ENCODE measurements at regions not wholly inside any gene's neighbourhood (a gene's known extent, or its start where the extent isn't known, plus 50 kb on each side); places are given as distances from the start of the nearest gene placed in this dataset.

DNA sequence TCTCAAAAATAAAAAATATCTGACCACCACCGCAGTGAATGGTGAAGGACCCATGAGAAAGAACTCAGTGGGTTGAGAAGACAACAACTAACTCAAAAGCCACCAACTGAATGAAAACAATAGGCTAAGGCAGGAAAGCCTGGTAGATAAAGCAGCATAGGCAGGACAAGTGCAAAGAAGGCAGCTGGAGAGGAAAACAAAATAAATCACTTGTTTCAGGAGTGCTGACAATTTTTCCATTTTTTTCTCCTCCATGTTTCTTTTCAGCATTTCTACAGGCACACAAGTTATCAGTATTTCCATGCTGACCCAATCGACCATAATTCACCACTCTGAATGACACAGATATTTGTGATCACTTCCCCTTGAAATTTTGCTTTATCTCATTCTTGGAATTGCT, 597.8 kb downstream of the LIG4 start:
- BruUV-seq (replicated peaks) = no TSS peak
- no peaks in the 10 kb centered on the region for H3K36me3 ChIP-seq (ENCODE audit: control insufficient read depth, insufficient read depth, low read length)
- ATAC-seq (no peak), DNase-seq (ENCODE audit: extremely low read depth in 1 of 4, low spot score in 3 of 4) (no peak), FAIRE-seq (no peak)
- intact Hi-C loops (cut with micrococcal nuclease) = no loop called here
- H3K27me3 ChIP-seq (ENCODE audit: control insufficient read depth in 2 of 2, insufficient read depth in 2 of 2, low read length in 2 of 2) = no peaks in the 10 kb centered on the region
- H3K27ac ChIP-seq (ENCODE audit: extremely low read depth, low read depth, low read length) = no peak overlapping the region
- no peaks in the 10 kb centered on the region for H3K79me2 ChIP-seq (ENCODE audit: control insufficient read depth, insufficient read depth, low read length)
- no peak overlapping the region for H2AFZ ChIP-seq (ENCODE audit: low read depth, low read length)
- H3K4me1 ChIP-seq (replicated peaks in 1 of 2; ENCODE audit: control insufficient read depth in 2 of 2, insufficient read depth in 2 of 2, low read length in 2 of 2) = no peaks in the 10 kb centered on the region
- in situ Hi-C loops (cut with MboI) = no loop called here
- no peak overlapping the region for H3K4me3 ChIP-seq
- ChIA-PET CTCF (ENCODE audit: low intra/inter-chr PET ratio) (no interaction called here), POLR2A (no interaction called here)
- H3K9ac ChIP-seq (ENCODE audit: insufficient read depth in 1 of 2, low read depth in 2 of 2, low read length in 2 of 2) = no peak overlapping the region
- no peaks in the 10 kb centered on the region for H3K9me3 ChIP-seq (replicated peaks; ENCODE audit: control insufficient read depth, insufficient read depth, low read depth, low read length)
- no peaks in the 10 kb centered on the region for H4K20me1 ChIP-seq (replicated peaks; ENCODE audit: control insufficient read depth, insufficient read depth, low read length)
- WGBS (ENCODE audit: insufficient coverage, low coverage, missing lambda C conversion rate) = 0% methylated on average over 2 of the region's 2 CpGs
- no peaks in the 10 kb centered on the region for H3K9me1 ChIP-seq (ENCODE audit: control insufficient read depth, insufficient read depth, low read length)
- H3K4me2 ChIP-seq (ENCODE audit: insufficient read depth, low read length) = no peak overlapping the region
- TF ChIP-seq RBM39 (optimal IDR thresholded peaks at IDR 0.05; ENCODE audit: low read depth, low read length) (no peak), ZNF41 (CRISPR knock-in tag; conservative IDR thresholded peaks at IDR 0.05) (no peak), MECOM (CRISPR knock-in tag; IDR thresholded peaks at IDR 0.05) (no peak), NBN (IDR thresholded peaks at IDR 0.05; ENCODE audit: low read depth) (no peak), PRPF4 (IDR thresholded peaks at IDR 0.05; ENCODE audit: insufficient read depth, low read depth, low read length, poor library complexity, severe bottlenecking) (no peak), ZNF311 (CRISPR knock-in tag; IDR thresholded peaks at IDR 0.05) (no peak), SETDB1 (IDR thresholded peaks at IDR 0.05; ENCODE audit: low read length) (no peak), FOXJ3 (CRISPR knock-in tag; IDR thresholded peaks at IDR 0.05) (no peak), KDM2B (CRISPR knock-in tag; IDR thresholded peaks at IDR 0.05) (no peak), SAFB2 (IDR thresholded peaks at IDR 0.05; ENCODE audit: borderline replicate concordance, low read depth, low read length, severe bottlenecking) (no peak), HMG20A (CRISPR knock-in tag; conservative IDR thresholded peaks at IDR 0.05) (no peak), TFAM (CRISPR knock-in tag; conservative IDR thresholded peaks at IDR 0.05) (no peak), SMAD2 (IDR thresholded peaks at IDR 0.05; ENCODE audit: low read depth, low read length) (no peak), CAMTA2 (CRISPR knock-in tag; conservative IDR thresholded peaks at IDR 0.05) (no peak), CEBPB (tag; IDR thresholded peaks at IDR 0.05) (no peak)
- TF ChIP-seq, protein P1, sequence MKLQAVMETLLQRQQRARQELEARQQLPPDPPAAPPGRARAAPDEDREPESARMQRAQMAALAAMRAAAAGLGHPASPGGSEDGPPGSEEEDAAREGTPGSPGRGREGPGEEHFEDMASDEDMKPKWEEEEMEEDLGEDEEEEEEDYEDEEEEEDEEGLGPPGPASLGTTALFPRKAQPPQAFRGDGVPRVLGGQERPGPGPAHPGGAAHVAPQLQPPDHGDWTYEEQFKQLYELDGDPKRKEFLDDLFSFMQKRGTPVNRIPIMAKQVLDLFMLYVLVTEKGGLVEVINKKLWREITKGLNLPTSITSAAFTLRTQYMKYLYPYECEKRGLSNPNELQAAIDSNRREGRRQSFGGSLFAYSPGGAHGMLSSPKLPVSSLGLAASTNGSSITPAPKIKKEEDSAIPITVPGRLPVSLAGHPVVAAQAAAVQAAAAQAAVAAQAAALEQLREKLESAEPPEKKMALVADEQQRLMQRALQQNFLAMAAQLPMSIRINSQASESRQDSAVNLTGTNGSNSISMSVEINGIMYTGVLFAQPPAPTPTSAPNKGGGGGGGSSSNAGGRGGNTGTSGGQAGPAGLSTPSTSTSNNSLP (IDR thresholded peaks at IDR 0.05; ENCODE audit: borderline replicate concordance, low read depth, low read length) = no peak
- TF ChIP-seq, protein P2, sequence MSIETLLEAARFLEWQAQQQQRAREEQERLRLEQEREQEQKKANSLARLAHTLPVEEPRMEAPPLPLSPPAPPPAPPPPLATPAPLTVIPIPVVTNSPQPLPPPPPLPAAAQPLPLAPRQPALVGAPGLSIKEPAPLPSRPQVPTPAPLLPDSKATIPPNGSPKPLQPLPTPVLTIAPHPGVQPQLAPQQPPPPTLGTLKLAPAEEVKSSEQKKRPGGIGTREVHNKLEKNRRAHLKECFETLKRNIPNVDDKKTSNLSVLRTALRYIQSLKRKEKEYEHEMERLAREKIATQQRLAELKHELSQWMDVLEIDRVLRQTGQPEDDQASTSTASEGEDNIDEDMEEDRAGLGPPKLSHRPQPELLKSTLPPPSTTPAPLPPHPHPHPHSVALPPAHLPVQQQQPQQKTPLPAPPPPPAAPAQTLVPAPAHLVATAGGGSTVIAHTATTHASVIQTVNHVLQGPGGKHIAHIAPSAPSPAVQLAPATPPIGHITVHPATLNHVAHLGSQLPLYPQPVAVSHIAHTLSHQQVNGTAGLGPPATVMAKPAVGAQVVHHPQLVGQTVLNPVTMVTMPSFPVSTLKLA (conservative IDR thresholded peaks at IDR 0.05) = no peak
- TF ChIP-seq, protein P3, sequence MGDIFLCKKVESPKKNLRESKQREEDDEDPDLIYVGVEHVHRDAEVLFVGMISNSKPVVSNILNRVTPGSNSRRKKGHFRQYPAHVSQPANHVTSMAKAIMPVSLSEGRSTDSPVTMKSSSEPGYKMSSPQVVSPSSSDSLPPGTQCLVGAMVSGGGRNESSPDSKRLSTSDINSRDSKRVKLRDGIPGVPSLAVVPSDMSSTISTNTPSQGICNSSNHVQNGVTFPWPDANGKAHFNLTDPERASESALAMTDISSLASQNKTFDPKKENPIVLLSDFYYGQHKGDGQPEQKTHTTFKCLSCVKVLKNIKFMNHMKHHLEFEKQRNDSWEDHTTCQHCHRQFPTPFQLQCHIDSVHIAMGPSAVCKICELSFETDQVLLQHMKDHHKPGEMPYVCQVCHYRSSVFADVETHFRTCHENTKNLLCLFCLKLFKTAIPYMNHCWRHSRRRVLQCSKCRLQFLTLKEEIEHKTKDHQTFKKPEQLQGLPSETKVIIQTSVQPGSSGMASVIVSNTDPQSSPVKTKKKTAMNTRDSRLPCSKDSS (IDR thresholded peaks at IDR 0.05; ENCODE audit: low read depth, partially characterized antibody) = no peak

Data from K562 (cell line).